ENCODE measurements at regions not wholly inside any gene's neighbourhood (a gene's known extent, or its start where the extent isn't known, plus 50 kb on each side); places are given as distances from the start of the nearest gene placed in this dataset.

GRCh38 chr5:108615216-108615615 lies 132.5 kb upstream of the FER start:
- TF ChIP-seq, protein P1, sequence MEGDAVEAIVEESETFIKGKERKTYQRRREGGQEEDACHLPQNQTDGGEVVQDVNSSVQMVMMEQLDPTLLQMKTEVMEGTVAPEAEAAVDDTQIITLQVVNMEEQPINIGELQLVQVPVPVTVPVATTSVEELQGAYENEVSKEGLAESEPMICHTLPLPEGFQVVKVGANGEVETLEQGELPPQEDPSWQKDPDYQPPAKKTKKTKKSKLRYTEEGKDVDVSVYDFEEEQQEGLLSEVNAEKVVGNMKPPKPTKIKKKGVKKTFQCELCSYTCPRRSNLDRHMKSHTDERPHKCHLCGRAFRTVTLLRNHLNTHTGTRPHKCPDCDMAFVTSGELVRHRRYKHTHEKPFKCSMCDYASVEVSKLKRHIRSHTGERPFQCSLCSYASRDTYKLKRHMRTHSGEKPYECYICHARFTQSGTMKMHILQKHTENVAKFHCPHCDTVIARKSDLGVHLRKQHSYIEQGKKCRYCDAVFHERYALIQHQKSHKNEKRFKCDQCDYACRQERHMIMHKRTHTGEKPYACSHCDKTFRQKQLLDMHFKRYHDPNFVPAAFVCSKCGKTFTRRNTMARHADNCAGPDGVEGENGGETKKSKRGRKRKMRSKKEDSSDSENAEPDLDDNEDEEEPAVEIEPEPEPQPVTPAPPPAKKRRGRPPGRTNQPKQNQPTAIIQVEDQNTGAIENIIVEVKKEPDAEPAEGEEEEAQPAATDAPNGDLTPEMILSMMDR (IDR thresholded peaks at IDR 0.05): no peak
- H3K9me3 ChIP-seq: peaks cover 0 to 7% (median 0%) of the 10 kb centered on the region in 3 donors
- intact Hi-C loops (cut with DNase I; ENCODE audit: low total_unique reads): no loop called here
- no peaks in the 10 kb centered on the region for H3K4me1 ChIP-seq
- H3K27ac ChIP-seq: no peak overlapping the region
- no peaks in the 10 kb centered on the region for H3K27me3 ChIP-seq
- DNase-seq: no peak
- no peaks in the 10 kb centered on the region for H3K36me3 ChIP-seq
- no peak overlapping the region for H3K4me3 ChIP-seq

DNA sequence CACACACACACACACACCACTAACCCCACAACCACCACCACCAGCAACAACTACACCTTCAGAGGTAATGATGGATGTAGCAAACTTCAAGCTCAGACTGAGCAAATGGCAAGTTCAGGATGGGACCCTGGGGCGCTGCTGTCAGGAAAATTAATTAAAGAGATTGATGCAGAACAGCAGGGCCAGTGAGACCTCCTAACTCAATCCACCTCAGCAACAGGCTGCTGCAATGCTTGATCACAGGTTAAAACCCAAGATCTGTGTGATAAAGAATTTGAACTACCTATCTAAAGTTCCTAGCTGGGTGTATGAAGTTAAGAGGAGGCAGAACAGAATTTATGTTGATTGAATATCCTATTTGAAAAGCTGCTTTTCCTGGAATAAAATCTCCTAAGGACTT lies 140.3 kb upstream of the FER start:
- TF ChIP-seq, protein P1 (IDR thresholded peaks at IDR 0.05): no peak
- H3K27me3 ChIP-seq: no peaks in the 10 kb centered on the region
- H3K27ac ChIP-seq: no peak overlapping the region
- no peaks in the 10 kb centered on the region for H3K36me3 ChIP-seq
- intact Hi-C loops (cut with DNase I; ENCODE audit: low total_unique reads): no loop called here
- H3K4me1 ChIP-seq: no peaks in the 10 kb centered on the region
- no peak for DNase-seq
- H3K9me3 ChIP-seq: no peaks in the 10 kb centered on the region
- no peak overlapping the region for H3K4me3 ChIP-seq

GRCh38 chr5:108606185-108606584 lies 141.5 kb upstream of the FER start:
- Histone ChIP-seq H3K36me3 (no peaks in the 10 kb centered on the region), H3K4me1 (no peaks in the 10 kb centered on the region), H3K27me3 (no peaks in the 10 kb centered on the region), H3K4me3 (no peak overlapping the region), H3K27ac (no peak overlapping the region), H3K9me3 (no peaks in the 10 kb centered on the region)
- intact Hi-C loops (cut with DNase I; ENCODE audit: low total_unique reads): no loop called here
- DNase-seq: no peak
- TF ChIP-seq, protein P1 (IDR thresholded peaks at IDR 0.05): no peak

DNA sequence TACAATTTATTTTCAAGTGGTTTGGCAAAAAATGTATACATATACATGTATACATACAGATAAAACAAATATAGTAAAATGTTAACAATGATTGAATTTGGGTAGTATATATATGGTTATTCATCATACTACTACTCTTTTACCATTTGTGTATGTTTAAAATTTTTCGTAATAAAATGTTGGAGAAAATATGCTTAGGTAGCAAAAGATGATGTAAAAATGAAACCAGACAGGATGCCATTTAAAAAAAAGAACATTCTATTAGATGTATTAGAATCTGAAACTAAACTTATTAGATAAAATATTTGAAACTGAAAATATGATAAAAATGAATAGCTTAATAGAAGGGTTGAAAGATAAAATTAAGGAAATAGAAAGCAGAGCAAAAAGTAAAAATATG lies 144.9 kb upstream of the FER start:
- intact Hi-C loops (cut with DNase I; ENCODE audit: low total_unique reads): no loop called here
- Histone ChIP-seq H3K4me3 (no peak overlapping the region), H3K4me1 (no peaks in the 10 kb centered on the region), H3K9me3 (no peaks in the 10 kb centered on the region), H3K27me3 (no peaks in the 10 kb centered on the region), H3K36me3 (no peaks in the 10 kb centered on the region), H3K27ac (no peak overlapping the region)
- TF ChIP-seq, protein P1 (IDR thresholded peaks at IDR 0.05): no peak
- DNase-seq: no peak

DNA sequence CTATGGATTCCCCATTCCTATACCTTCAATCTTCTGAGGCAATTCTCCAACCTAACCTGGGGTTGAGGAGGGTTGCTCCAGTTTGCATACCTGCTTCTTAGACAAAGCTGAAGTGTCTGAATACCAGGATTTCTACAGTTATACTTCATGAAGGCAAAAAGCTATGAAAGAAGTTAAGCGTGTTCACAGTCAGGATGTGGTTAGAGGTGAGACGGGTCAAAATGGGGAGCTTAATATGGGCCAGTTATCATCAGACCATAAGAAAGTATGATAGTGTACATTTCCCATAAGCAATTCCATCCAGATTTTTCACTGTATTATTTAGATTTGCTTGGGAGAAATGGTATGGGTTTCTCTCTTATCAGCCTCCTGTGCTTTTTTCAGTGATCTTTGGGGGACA lies 156.9 kb upstream of the FER start:
- intact Hi-C loops (cut with DNase I; ENCODE audit: low total_unique reads): no loop called here

More for the DNA sequence above, 156.9 kb upstream of the FER start:
- TF ChIP-seq, protein P1 (IDR thresholded peaks at IDR 0.05): no peak
- no peaks in the 10 kb centered on the region for H3K27me3 ChIP-seq
- no peaks in the 10 kb centered on the region for H3K4me1 ChIP-seq
- no peak overlapping the region for H3K4me3 ChIP-seq
- H3K27ac ChIP-seq: no peak overlapping the region
- no peaks in the 10 kb centered on the region for H3K9me3 ChIP-seq
- no peaks in the 10 kb centered on the region for H3K36me3 ChIP-seq
- DNase-seq: no peak

Data from tibial artery (tissue), 4 donors.